Fibroblast of lung (primary cell): ENCODE measurements at regions not wholly inside any gene's neighbourhood (a gene's known extent, or its start where the extent isn't known, plus 50 kb on each side); places are given as distances from the start of the nearest gene placed in this dataset.

Experiments used
- CTCF ChIP-seq, 2 donors: IDR thresholded peaks in 1 of 2; conservative IDR thresholded peaks in 1 of 2; 1 replicate in 1 of 2; 2 replicates in 1 of 2; pipeline ENCODE4 v1.5.1; 2011 to 2012; ENCODE audit warnings: low read length in 2 of 2, control low read depth in 1 of 2, inconsistent platforms in 1 of 2, low read depth in 1 of 2, mild to moderate bottlenecking in 1 of 2
- EZH2 ChIP-seq: IDR thresholded peaks from 2 replicates; pipeline ENCODE4 v1.5.1; 2012; ENCODE audit warnings: low read length, control low read depth, mild to moderate bottlenecking; ENCODE audit errors: missing control alignments

DNA sequence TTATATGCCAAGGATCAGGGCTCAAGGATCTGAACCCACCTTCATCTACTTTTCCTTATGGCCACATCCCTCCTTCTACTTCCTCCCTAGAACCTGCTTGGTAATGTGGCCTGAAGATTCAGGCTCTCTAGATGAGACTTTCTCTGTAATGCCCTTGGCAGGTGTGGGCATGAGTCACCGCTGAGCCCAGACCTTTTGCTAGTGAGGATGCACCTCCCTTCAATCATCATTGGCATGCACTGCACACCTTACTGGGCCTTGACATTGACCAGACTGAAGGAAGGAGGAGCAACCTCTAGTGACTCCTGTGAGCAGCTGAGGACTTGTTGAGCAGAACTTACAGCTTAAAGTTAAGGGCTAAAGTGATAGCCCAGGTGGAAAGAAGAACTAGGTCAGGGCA, 405.3 kb downstream of the MAFB start:
- TF ChIP-seq CTCF (conservative IDR thresholded peaks at IDR 0.05 in 1 of 2, IDR thresholded peaks at IDR 0.05 in 1 of 2; ENCODE audit: low read depth in 1 of 2, low read length in 2 of 2), result no peak
- TF ChIP-seq EZH2, result no peak
